WTC11 (cell line): ENCODE measurements at regions not wholly inside any gene's neighbourhood (a gene's known extent, or its start where the extent isn't known, plus 50 kb on each side); places are given as distances from the start of the nearest gene placed in this dataset.

Experiments used
- ATAC-seq: fragments of 200-7000 bp; cut with Tn5 transposase; 2 replicates; pipeline ENCODE4 v1.10.0; 2021; ENCODE audit warnings: mild to moderate bottlenecking, moderate library complexity
- CTCF ChIA-PET: fragments of 300-600 bp; sonication (Branson Sonifier 250); formaldehyde crosslinking; loops from one replicate; lab custom pipeline; 2021; ENCODE audit warnings: antibody characterized with exemption; lab: Charles Lee
- POLR2A ChIA-PET: fragments of 350-600 bp; sonication (Branson Sonifier 250); formaldehyde crosslinking; loops from one replicate; lab custom pipeline; 2021; ENCODE audit warnings: antibody characterized with exemption; lab: Charles Lee
- DNase-seq: peaks from one replicate; pipeline ENCODE4 v3.0.0; 2021; ENCODE audit warnings: low spot score
- H3K27ac Mint-ChIP-seq: 2 replicates; pipeline ENCODE4 v1.8.0; 2021; ENCODE audit warnings: mixed read lengths
- H3K27me3 Mint-ChIP-seq: 2 replicates; pipeline ENCODE4 v1.8.0; 2021; ENCODE audit warnings: low read depth, mild to moderate bottlenecking, moderate library complexity, mixed read lengths
- H3K36me3 Mint-ChIP-seq: 2 replicates; pipeline ENCODE4 v1.8.0; 2021; ENCODE audit warnings: mixed read lengths
- H3K4me1 Mint-ChIP-seq: 2 replicates; pipeline ENCODE4 v1.8.0; 2022; ENCODE audit warnings: mixed read lengths
- H3K4me3 Mint-ChIP-seq: 2 replicates; pipeline ENCODE4 v1.8.0; 2021; ENCODE audit warnings: mild to moderate bottlenecking, moderate library complexity, mixed read lengths
- H3K9me3 Mint-ChIP-seq: 2 replicates; pipeline ENCODE4 v1.8.0; 2021; ENCODE audit warnings: mixed read lengths
- CREB1 ChIP-seq: sonication (generic); formaldehyde crosslinking; IDR thresholded peaks from 2 replicates; pipeline ENCODE4 v1.8.0; 2023; ENCODE audit warnings: mild to moderate bottlenecking, missing genetic modification reagents
- JAZF1 ChIP-seq: fragments of 250-450 bp; sonication (Bioruptor Pico); IDR thresholded peaks from 2 replicates; pipeline ENCODE4 v1.9.0; 2021; ENCODE audit warnings: moderate library complexity, mild to moderate bottlenecking, inconsistent platforms
- MXD4 ChIP-seq: fragments of 250-450 bp; sonication (Bioruptor Pico); IDR thresholded peaks from 2 replicates; pipeline ENCODE4 v1.8.0; 2021; ENCODE audit warnings: mild to moderate bottlenecking, moderate library complexity, borderline replicate concordance
- SMAD4 ChIP-seq: sonication (generic); formaldehyde crosslinking; IDR thresholded peaks from 2 replicates; pipeline ENCODE4 v1.8.0; 2022; ENCODE audit warnings: mild to moderate bottlenecking, missing genetic modification reagents
- TF ChIP-seq, protein P1 (sequence below): sonication (generic); formaldehyde crosslinking; IDR thresholded peaks from 2 replicates; pipeline ENCODE4 v1.8.1; 2022; ENCODE audit warnings: mild to moderate bottlenecking, moderate library complexity, missing genetic modification reagents
- TF ChIP-seq, protein P2 (sequence below): fragments of 200-600 bp; IDR thresholded peaks from 2 replicates; pipeline ENCODE4 v1.8.0; 2022; ENCODE audit warnings: antibody characterized with exemption
- TF ChIP-seq, protein P3 (sequence below): sonication (generic); formaldehyde crosslinking; IDR thresholded peaks from 2 replicates; pipeline ENCODE4 v1.8.0; 2022; ENCODE audit warnings: mild to moderate bottlenecking, missing genetic modification reagents
- TF ChIP-seq, protein P4 (sequence below): fragments of 250-450 bp; sonication (Bioruptor Pico); IDR thresholded peaks from 2 replicates; pipeline ENCODE4 v1.9.0; 2021; ENCODE audit warnings: moderate library complexity, mild to moderate bottlenecking, inconsistent platforms, borderline replicate concordance
- TF ChIP-seq, protein P5 (sequence below): sonication (generic); formaldehyde crosslinking; IDR thresholded peaks from 2 replicates; pipeline ENCODE4 v1.8.0; 2023; ENCODE audit warnings: missing genetic modification reagents, mild to moderate bottlenecking, borderline replicate concordance
- TF ChIP-seq, protein P6 (sequence below): sonication (generic); formaldehyde crosslinking; IDR thresholded peaks from 2 replicates; pipeline ENCODE4 v1.8.1; 2022; ENCODE audit warnings: mild to moderate bottlenecking, missing genetic modification reagents, moderate library complexity, borderline replicate concordance
- TF ChIP-seq, protein P7 (sequence below): sonication (generic); formaldehyde crosslinking; IDR thresholded peaks from 2 replicates; pipeline ENCODE4 v1.8.0; 2022; ENCODE audit warnings: mild to moderate bottlenecking, missing genetic modification reagents
- TF ChIP-seq, protein P8 (sequence below): sonication (generic); formaldehyde crosslinking; IDR thresholded peaks from 2 replicates; pipeline ENCODE4 v1.8.1; 2023; ENCODE audit warnings: mild to moderate bottlenecking, moderate library complexity, missing genetic modification reagents
- TF ChIP-seq, protein P9 (sequence below): sonication (generic); formaldehyde crosslinking; IDR thresholded peaks from 2 replicates; pipeline ENCODE4 v1.8.1; 2023; ENCODE audit warnings: mild to moderate bottlenecking, missing genetic modification reagents, moderate library complexity
- TF ChIP-seq, protein P10 (sequence below): sonication (generic); formaldehyde crosslinking; IDR thresholded peaks from 2 replicates; pipeline ENCODE4 v1.8.0; 2022; ENCODE audit warnings: mild to moderate bottlenecking, missing genetic modification reagents

DNA sequence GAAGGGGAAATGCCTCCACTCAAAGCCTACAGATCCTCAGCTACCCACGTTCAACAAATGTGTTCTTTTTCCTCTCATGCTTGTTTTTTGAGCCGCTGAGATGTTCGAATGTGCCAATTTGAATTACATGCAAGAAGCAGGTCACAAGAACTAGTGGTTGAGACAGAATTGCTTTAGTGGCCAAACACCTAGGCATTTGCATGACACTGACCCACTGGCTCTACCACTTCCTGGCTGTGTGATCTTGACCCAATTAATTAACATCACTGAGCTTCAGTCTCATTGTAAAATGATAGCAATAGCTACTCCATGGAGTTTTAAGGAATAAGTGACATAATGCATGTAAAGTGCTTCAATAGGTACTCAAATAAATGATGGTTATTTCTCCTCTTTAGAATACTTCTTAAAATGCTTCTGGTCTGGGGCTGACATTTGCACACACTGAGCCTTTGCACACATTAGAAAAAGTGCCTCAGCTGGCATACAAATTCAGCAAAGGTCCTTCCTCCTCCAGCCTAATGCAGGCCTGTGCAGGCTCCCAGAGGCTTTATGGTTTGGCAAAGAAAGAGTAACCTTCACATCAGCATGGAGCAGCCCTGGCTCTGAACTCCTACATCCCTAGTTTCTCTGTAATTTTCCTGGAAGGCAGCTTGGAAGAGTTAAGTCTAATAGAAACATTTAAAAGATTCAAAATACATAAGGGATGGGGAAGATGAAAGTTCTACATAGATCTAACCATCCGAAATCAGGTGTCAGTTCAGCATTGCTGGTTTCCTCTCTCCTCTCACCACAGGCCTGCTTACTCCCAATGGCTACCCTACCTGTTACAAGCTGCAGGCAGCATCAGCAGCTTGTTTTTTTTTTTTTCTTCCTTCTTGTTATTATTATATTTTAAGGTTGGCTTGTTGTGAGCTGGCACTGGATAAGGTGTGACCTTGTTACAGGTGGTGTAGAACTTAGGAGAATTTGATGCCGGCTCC is 107.4 kb downstream of the TBX19 start:
- H3K27me3 Mint-ChIP-seq, result peaks cover 10% of the 10 kb centered on the region
- CTCF ChIA-PET, result interaction anchor here (0.7 to 4.0 kb wide), 6 partner anchors 23 to 277 kb away, joined by 3 to 25 read pairs (median 4); no protein-coding TSS in a partner anchor
- ATAC-seq, result peak; percentile 78
- peaks cover 4% of the 10 kb centered on the region for H3K9me3 Mint-ChIP-seq
- TF ChIP-seq, protein P1, sequence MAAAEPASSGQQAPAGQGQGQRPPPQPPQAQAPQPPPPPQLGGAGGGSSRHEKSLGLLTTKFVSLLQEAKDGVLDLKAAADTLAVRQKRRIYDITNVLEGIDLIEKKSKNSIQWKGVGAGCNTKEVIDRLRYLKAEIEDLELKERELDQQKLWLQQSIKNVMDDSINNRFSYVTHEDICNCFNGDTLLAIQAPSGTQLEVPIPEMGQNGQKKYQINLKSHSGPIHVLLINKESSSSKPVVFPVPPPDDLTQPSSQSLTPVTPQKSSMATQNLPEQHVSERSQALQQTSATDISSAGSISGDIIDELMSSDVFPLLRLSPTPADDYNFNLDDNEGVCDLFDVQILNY (CRISPR knock-in tag), result no peak
- no peak for TF ChIP-seq JAZF1 (CRISPR knock-in tag)
- TF ChIP-seq, protein P2, sequence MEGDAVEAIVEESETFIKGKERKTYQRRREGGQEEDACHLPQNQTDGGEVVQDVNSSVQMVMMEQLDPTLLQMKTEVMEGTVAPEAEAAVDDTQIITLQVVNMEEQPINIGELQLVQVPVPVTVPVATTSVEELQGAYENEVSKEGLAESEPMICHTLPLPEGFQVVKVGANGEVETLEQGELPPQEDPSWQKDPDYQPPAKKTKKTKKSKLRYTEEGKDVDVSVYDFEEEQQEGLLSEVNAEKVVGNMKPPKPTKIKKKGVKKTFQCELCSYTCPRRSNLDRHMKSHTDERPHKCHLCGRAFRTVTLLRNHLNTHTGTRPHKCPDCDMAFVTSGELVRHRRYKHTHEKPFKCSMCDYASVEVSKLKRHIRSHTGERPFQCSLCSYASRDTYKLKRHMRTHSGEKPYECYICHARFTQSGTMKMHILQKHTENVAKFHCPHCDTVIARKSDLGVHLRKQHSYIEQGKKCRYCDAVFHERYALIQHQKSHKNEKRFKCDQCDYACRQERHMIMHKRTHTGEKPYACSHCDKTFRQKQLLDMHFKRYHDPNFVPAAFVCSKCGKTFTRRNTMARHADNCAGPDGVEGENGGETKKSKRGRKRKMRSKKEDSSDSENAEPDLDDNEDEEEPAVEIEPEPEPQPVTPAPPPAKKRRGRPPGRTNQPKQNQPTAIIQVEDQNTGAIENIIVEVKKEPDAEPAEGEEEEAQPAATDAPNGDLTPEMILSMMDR, result no peak
- TF ChIP-seq, protein P3, sequence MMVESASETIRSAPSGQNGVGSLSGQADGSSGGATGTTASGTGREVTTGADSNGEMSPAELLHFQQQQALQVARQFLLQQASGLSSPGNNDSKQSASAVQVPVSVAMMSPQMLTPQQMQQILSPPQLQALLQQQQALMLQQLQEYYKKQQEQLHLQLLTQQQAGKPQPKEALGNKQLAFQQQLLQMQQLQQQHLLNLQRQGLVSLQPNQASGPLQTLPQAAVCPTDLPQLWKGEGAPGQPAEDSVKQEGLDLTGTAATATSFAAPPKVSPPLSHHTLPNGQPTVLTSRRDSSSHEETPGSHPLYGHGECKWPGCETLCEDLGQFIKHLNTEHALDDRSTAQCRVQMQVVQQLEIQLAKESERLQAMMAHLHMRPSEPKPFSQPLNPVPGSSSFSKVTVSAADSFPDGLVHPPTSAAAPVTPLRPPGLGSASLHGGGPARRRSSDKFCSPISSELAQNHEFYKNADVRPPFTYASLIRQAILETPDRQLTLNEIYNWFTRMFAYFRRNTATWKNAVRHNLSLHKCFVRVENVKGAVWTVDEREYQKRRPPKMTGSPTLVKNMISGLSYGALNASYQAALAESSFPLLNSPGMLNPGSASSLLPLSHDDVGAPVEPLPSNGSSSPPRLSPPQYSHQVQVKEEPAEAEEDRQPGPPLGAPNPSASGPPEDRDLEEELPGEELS (CRISPR knock-in tag), result 0 out of 2 replicates have a peak, but pooled peaks have one; percentile 26
- TF ChIP-seq, protein P4, sequence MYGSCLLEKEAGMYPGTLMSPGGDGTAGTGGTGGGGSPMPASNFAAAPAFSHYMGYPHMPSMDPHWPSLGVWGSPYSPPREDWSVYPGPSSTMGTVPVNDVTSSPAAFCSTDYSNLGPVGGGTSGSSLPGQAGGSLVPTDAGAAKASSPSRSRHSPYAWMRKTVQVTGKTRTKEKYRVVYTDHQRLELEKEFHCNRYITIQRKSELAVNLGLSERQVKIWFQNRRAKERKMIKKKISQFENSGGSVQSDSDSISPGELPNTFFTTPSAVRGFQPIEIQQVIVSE, result no peak
- TF ChIP-seq, all 79 proteins: peak for 1
- Mint-ChIP-seq H3K4me1 (peaks cover 41% of the 10 kb centered on the region), H3K36me3 (peaks cover 7% of the 10 kb centered on the region; the same call in 1 of the 2 replicates), H3K27ac (peak overlapping the region; percentile 46; the same call in 1 of the 2 replicates), H3K4me3 (peak overlapping the region; percentile 70)
- DNase-seq, result no peak
- POLR2A ChIA-PET, result no interaction called here

DNA sequence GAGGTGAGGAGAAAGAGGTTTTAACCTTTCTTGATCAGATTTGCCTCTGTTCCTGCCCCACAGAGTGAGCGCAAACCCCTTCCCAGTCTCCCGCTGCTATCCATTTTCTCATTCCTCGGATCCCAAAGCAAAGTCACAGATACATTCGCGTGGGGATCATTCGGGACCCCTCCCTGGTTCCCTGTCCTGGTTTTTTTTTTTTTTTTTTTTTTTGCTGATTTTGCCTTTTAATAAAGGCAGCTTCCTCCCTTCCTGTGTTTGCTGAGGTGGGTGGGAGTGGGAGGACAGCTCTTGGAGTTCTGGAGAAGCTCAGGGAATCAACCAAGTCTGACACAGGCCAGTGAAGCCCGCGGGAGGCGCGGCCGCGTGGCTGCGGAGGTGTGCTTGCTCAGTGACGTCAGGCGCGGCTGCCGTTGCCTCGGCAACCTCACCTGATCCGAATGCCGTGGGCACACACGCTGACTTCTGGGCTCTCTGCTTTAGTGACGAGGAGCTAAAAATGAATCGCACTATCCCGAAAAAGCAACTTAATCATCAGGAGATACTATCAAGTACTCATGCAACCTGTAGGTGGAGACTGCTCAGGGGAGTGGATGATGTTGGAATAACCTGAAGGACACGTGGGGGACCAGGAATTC is 106.4 kb downstream of the TBX19 start:
- Mint-ChIP-seq H3K27me3 (peaks cover 10% of the 10 kb centered on the region), H3K36me3 (peaks cover 7% of the 10 kb centered on the region; the same call in 1 of the 2 replicates), H3K27ac (peak overlapping the region; percentile 92), H3K4me3 (peak overlapping the region; percentile 70), H3K4me1 (peaks cover 32% of the 10 kb centered on the region), H3K9me3 (peaks cover 4% of the 10 kb centered on the region)
- ChIA-PET CTCF (interaction anchor here (0.7 to 4.0 kb wide), 4 partner anchors 9 to 276 kb away, joined by 3 to 25 read pairs (median 4); no protein-coding TSS in a partner anchor), POLR2A (no interaction called here)
- DNase-seq (peak; percentile 73), ATAC-seq (peak; percentile 76)
- TF ChIP-seq, protein P5, sequence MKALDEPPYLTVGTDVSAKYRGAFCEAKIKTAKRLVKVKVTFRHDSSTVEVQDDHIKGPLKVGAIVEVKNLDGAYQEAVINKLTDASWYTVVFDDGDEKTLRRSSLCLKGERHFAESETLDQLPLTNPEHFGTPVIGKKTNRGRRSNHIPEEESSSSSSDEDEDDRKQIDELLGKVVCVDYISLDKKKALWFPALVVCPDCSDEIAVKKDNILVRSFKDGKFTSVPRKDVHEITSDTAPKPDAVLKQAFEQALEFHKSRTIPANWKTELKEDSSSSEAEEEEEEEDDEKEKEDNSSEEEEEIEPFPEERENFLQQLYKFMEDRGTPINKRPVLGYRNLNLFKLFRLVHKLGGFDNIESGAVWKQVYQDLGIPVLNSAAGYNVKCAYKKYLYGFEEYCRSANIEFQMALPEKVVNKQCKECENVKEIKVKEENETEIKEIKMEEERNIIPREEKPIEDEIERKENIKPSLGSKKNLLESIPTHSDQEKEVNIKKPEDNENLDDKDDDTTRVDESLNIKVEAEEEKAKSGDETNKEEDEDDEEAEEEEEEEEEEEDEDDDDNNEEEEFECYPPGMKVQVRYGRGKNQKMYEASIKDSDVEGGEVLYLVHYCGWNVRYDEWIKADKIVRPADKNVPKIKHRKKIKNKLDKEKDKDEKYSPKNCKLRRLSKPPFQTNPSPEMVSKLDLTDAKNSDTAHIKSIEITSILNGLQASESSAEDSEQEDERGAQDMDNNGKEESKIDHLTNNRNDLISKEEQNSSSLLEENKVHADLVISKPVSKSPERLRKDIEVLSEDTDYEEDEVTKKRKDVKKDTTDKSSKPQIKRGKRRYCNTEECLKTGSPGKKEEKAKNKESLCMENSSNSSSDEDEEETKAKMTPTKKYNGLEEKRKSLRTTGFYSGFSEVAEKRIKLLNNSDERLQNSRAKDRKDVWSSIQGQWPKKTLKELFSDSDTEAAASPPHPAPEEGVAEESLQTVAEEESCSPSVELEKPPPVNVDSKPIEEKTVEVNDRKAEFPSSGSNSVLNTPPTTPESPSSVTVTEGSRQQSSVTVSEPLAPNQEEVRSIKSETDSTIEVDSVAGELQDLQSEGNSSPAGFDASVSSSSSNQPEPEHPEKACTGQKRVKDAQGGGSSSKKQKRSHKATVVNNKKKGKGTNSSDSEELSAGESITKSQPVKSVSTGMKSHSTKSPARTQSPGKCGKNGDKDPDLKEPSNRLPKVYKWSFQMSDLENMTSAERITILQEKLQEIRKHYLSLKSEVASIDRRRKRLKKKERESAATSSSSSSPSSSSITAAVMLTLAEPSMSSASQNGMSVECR, result no peak
- no peak for TF ChIP-seq SMAD4
- no peak for TF ChIP-seq CREB1 (CRISPR knock-in tag)
- TF ChIP-seq MXD4 (CRISPR knock-in tag), result no peak
- TF ChIP-seq, protein P6, sequence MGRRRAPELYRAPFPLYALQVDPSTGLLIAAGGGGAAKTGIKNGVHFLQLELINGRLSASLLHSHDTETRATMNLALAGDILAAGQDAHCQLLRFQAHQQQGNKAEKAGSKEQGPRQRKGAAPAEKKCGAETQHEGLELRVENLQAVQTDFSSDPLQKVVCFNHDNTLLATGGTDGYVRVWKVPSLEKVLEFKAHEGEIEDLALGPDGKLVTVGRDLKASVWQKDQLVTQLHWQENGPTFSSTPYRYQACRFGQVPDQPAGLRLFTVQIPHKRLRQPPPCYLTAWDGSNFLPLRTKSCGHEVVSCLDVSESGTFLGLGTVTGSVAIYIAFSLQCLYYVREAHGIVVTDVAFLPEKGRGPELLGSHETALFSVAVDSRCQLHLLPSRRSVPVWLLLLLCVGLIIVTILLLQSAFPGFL (CRISPR knock-in tag), result no peak
- TF ChIP-seq, protein P7, sequence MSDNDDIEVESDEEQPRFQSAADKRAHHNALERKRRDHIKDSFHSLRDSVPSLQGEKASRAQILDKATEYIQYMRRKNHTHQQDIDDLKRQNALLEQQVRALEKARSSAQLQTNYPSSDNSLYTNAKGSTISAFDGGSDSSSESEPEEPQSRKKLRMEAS, result peak; percentile 74; the same call in 1 of the 2 replicates
- TF ChIP-seq, protein P8, sequence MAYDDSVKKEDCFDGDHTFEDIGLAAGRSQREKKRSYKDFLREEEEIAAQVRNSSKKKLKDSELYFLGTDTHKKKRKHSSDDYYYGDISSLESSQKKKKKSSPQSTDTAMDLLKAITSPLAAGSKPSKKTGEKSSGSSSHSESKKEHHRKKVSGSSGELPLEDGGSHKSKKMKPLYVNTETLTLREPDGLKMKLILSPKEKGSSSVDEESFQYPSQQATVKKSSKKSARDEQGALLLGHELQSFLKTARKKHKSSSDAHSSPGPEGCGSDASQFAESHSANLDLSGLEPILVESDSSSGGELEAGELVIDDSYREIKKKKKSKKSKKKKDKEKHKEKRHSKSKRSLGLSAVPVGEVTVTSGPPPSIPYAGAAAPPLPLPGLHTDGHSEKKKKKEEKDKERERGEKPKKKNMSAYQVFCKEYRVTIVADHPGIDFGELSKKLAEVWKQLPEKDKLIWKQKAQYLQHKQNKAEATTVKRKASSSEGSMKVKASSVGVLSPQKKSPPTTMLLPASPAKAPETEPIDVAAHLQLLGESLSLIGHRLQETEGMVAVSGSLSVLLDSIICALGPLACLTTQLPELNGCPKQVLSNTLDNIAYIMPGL (CRISPR knock-in tag), result no peak
- TF ChIP-seq, protein P9, sequence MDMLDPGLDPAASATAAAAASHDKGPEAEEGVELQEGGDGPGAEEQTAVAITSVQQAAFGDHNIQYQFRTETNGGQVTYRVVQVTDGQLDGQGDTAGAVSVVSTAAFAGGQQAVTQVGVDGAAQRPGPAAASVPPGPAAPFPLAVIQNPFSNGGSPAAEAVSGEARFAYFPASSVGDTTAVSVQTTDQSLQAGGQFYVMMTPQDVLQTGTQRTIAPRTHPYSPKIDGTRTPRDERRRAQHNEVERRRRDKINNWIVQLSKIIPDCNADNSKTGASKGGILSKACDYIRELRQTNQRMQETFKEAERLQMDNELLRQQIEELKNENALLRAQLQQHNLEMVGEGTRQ (CRISPR knock-in tag), result peak; percentile 36; the same call in 1 of the 2 replicates
- TF ChIP-seq, protein P10, sequence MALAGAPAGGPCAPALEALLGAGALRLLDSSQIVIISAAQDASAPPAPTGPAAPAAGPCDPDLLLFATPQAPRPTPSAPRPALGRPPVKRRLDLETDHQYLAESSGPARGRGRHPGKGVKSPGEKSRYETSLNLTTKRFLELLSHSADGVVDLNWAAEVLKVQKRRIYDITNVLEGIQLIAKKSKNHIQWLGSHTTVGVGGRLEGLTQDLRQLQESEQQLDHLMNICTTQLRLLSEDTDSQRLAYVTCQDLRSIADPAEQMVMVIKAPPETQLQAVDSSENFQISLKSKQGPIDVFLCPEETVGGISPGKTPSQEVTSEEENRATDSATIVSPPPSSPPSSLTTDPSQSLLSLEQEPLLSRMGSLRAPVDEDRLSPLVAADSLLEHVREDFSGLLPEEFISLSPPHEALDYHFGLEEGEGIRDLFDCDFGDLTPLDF (CRISPR knock-in tag), result no peak
